Epithelial cell of esophagus (primary cell): ENCODE measurements at regions not wholly inside any gene's neighbourhood (a gene's known extent, or its start where the extent isn't known, plus 50 kb on each side); places are given as distances from the start of the nearest gene placed in this dataset.
"Not testable (repeated sequence)": the region's sequence is repeated elsewhere in the genome, so short reads cannot be mapped to it uniquely, and the experiment has no call there.

Experiments used
- DNase-seq: peaks from one replicate; pipeline ENCODE4 v3.0.0; 2010; ENCODE audit warnings: low read depth
- H3K4me3 ChIP-seq: 2 replicates; pipeline ENCODE4 v1.5.1; 2011; ENCODE audit warnings: mild to moderate bottlenecking, low read length, control low read depth
- TF ChIP-seq, protein P1 (sequence below): IDR thresholded peaks from 2 replicates; pipeline ENCODE4 v1.5.1; 2011; ENCODE audit warnings: low read depth, mild to moderate bottlenecking, low read length, control low read depth, inconsistent platforms; ENCODE audit not compliant: insufficient read depth; ENCODE audit errors: missing control alignments

DNA sequence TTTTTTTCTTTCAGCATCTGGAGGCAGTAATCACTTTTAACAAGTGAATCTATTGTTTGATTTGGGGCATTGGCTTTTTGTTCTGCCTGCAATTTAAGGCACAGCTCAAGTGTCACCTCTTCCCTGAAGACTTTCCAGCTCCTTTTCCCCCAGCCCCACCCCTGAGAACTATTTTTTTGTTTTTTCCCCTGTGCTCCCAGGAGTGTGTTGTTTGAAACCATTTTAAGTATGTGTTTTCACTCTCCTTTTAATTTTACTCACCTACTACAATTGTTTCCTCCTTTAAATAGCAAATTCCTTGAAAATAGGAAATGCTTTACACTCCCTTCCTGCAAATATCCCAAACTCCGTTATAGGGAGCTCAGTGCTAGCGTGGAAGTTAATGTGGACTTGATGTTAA, 286.7 kb upstream of the PROK2 start:
- TF ChIP-seq, protein P1, sequence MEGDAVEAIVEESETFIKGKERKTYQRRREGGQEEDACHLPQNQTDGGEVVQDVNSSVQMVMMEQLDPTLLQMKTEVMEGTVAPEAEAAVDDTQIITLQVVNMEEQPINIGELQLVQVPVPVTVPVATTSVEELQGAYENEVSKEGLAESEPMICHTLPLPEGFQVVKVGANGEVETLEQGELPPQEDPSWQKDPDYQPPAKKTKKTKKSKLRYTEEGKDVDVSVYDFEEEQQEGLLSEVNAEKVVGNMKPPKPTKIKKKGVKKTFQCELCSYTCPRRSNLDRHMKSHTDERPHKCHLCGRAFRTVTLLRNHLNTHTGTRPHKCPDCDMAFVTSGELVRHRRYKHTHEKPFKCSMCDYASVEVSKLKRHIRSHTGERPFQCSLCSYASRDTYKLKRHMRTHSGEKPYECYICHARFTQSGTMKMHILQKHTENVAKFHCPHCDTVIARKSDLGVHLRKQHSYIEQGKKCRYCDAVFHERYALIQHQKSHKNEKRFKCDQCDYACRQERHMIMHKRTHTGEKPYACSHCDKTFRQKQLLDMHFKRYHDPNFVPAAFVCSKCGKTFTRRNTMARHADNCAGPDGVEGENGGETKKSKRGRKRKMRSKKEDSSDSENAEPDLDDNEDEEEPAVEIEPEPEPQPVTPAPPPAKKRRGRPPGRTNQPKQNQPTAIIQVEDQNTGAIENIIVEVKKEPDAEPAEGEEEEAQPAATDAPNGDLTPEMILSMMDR: no peak
- H3K4me3 ChIP-seq: no peak overlapping the region
- no peak for DNase-seq

DNA sequence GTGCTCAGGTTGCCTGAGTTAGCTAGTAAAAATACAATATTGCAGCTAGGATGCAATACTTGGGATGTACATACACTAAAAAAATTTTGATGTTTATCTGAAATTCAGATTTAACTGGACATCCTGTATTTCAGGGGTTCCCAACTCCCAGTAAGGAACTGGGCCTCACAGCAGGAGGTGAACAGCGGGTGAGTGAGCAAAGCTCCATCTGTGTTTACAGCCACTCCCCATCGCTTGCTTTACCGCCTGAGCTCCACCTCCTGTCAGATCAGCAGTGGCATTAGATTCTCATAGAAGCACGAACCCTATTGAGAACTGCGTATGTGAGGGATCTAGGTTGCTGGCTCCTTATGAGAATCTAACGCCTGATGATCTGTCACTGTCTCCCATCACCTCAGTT, 285.1 kb upstream of the PROK2 start:
- TF ChIP-seq, protein P1: no peak
- H3K4me3 ChIP-seq: no peak overlapping the region
- no peak for DNase-seq

DNA sequence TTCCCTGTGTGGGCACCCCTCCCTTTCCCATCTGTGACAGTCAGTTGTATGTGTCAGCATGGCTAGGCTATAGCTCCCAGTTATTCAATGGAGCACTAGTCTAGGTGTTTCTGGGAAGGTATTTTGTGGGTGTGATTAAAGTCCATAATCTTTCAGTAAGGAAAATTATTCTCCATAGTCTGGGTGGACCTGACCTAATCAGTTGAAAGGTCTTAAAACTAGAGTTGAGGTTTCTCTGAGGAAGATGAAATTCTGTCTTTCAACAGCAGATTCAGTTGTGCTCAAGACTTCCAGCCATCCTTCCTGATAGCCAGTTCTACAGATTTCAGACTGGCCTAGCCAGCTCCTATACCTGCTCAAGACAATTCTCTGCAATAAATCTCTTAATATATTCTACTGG, 284.6 kb upstream of the PROK2 start:
- no peak for DNase-seq
- no peak overlapping the region for H3K4me3 ChIP-seq
- TF ChIP-seq, protein P1: no peak

DNA sequence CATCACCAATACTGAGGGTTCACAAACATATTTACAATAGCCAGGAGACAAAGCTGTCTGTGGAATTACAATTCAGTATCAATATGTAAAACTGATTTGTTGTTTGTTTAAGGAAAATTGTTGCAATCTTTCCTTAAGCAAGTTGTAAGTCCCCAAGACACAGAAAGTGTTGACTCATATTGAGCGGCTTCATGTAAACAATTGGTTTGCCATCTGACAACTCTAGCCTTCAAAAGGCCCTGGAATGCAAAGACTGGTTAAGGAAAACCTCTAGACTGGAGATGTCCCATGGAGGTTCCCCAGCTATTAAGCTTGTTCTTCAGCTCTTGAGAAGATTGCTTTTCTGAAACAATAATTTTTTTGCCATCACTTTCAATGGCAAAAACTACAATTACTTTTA, 283.7 kb upstream of the PROK2 start:
- DNase-seq: no peak
- TF ChIP-seq, protein P1: no peak
- no peak overlapping the region for H3K4me3 ChIP-seq

DNA sequence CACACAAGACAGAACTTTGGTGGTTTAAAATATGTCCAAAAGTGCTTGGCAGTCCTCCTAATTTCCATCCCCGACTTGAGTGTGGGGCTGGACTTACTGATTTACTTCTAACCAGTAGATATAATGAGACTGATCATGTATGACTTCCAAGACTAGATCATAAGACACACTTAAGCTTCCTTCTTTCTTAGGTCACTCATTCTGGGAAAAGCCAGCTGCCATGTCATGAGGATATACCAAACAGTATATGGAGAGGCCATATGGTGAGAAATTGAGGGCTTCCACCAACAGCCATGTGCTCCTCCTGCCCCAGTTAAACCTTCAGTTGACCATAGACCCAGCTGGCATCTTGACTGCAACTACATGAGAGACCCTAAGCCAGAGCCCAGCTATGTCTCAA, 282.8 kb upstream of the PROK2 start:
- no peak overlapping the region for H3K4me3 ChIP-seq
- DNase-seq: no peak
- TF ChIP-seq, protein P1: no peak

DNA sequence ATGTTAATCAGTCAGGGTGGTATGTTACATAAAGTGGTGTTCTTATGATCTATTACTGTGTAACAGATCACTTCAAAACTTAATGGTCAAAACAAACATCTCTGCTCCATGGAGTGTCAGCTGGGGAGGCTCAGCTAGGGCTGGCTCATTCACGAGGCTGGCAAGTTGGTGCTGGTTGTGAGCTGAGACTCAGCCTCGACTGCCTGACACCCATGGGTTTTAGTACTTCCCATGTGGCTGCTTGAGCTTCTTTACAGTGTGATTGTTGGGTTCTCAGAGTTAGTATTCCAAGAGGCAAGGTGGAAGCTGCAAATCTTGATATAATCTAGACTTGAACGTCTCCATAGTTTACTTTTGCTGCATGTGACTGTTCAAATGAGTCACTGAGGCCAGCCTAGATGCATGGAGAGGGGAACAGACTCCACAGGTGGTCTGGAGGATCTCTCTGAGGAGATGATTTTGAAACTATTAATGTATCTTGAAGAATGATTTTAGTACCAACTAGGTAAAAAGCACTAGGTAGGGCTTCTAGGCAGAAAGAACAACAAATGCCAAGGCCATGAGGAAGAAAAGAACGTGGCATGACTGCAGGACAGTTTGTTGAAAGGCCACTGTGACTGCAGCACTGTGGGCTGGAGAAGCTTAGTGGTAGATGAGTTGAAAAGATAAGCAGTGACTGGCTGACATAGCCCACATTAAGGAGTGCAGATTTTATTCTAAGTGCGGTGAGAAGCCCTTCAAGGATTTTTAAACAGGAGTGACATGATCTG, 281.1 kb upstream of the PROK2 start:
- H3K4me3 ChIP-seq: no peak overlapping the region
- DNase-seq: no peak
- TF ChIP-seq, protein P1: no peak

DNA sequence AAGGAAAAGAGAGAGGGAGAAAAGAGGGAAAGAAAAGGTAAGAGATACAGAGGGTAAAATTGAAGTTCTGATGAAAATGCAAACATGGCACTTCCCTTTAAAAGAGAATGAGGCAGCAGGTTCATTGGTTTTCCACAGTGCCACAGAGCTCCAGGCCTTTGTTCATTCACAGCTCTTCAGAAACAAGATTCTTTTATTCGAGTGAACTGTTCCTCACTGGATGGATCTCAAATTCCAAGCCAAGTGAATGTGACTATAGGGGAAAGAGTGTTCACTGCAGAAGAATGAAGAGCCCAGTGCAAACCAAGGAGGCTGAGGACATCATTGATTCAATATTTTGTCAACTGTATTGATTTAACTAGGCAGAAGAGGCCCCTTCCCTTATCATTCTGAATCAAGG, 280.3 kb upstream of the PROK2 start:
- TF ChIP-seq, protein P1: no peak
- no peak overlapping the region for H3K4me3 ChIP-seq
- no peak for DNase-seq

DNA sequence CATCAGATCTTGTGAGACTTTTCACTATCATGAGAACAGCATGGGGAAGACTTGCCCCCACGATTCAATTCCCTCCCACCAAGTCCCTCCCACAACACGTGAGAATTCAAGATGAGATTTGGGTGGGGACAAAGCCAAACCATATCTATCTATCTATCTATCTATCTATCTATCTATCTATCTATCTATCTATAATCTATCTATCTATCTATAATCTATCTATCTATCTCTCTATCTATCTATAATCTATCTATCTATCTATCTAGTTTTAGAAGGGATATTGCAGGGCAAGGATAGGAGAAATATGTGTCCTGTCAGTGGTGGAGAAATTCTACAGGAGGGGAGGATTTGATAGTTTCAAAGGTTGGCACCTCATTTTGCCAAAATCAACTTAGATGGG, 279.8 kb upstream of the PROK2 start:
- not testable (repeated sequence) for DNase-seq

More for the DNA sequence above, 279.8 kb upstream of the PROK2 start:
- not testable (repeated sequence) for H3K4me3 ChIP-seq
